ENCODE measurements at regions not wholly inside any gene's neighbourhood (a gene's known extent, or its start where the extent isn't known, plus 50 kb on each side); places are given as distances from the start of the nearest gene placed in this dataset.

- no peak for TF ChIP-seq RAD21 (IDR thresholded peaks at IDR 0.05; ENCODE audit: low read depth)
- no peak for TF ChIP-seq REST (IDR thresholded peaks at IDR 0.05; ENCODE audit: low read depth)
- TF ChIP-seq YY1 (IDR thresholded peaks at IDR 0.05; ENCODE audit: extremely low read depth, insufficient replicate concordance, low read depth, low read length): no peak
These were observed 221.7 kb downstream of the RFC3 start for GRCh38 chr13:34039678-34040077.
